Sciatic nerve (tissue), 2 donors: ENCODE measurements at regions not wholly inside any gene's neighbourhood (a gene's known extent, or its start where the extent isn't known, plus 50 kb on each side); places are given as distances from the start of the nearest gene placed in this dataset.

ENCODE experiments used
- ATAC-seq: fragments of 200-7000 bp; cut with Tn5 transposase; one replicate; pipeline ENCODE4 v1.9.1; 2020; ENCODE audit warnings: mild to moderate bottlenecking, moderate library complexity
- DNase-seq: peaks from one replicate; pipeline ENCODE4 v3.0.0-alpha.2; 2020; ENCODE audit warnings: low spot score
- intact Hi-C: fragments of 100-400 bp; cut with DNase I; formaldehyde crosslinking; loops from one replicate; pipeline ENCODE4 v1.14.2; 2022
- donor health status: DM: no; HTN: no; CAD: no.
- donor health status: DM: no; HTN: no; CAD: no.

- DNase-seq (no peak), ATAC-seq (no peak)
- intact Hi-C loops: no loop called here
Observed at GRCh38 chr11:15805726-15806125, 550.6 kb downstream of the SOX6 start.

DNA sequence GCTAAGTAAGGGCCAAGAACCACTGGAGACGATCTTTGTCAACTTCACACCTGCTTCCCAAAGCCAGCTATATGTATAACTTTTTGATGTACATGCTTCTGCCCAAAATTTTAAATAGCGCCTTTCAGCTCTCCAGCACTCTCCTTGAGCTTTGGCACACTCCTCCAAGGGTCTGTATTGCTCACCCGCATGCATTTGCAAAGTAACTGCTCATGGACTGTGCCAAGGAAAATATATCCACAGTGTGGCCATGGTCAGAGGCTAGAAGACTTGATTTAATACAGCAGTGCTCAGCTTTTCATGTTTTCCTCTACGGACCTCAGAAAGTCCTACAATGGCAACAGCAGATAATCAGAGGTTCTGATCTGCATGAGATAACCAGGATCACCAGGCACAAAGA lies 550.1 kb downstream of the SOX6 start:
- no peak for DNase-seq
- ATAC-seq: no peak
- intact Hi-C loops: no loop called here

DNA sequence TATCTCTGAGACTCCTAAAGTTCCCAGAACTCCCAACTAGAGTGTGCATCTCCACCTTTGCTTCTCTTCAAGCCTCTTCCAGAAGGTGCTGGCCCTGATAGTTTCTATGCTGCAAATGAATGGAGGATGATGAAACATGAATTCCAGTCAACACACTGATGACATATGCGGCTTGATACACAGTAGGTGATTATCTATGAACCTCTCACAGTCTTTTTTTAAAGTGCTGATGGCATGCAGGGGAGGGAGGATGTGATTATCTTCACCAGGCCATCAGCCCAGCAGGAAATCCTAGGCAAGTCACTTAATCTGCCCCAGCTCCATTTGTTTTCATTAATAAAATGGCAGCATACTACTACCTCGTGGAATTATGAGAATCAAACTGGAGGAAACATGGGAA lies 548.5 kb downstream of the SOX6 start:
- DNase-seq (no peak), ATAC-seq (no peak)
- intact Hi-C loops: no loop called here

GRCh38 chr11:15810082-15810481 lies 546.3 kb downstream of the SOX6 start:
- ATAC-seq: no peak
- no peak for DNase-seq
- intact Hi-C loops: no loop called here

DNA sequence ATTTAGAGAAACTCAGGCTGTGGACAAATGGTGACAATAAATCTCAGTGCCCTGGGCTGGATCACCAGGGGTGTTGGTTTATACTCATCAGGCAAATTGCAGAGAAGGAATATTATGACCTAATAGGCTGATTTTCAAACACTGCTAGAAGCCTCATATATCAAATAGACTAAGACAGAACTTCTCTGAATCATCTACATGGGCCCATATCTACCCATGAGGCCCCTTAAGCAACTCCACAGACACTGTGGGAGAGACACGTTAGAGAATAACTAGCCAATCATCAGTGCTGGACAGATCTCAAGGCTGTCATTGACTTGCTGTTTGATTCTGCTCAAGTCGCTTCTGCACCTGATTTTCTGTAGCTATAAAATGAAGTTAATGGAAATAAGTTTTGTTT lies 545.8 kb downstream of the SOX6 start:
- no peak for DNase-seq
- ATAC-seq: no peak
- intact Hi-C loops: no loop called here

GRCh38 chr11:15815246-15816195 lies 540.8 kb downstream of the SOX6 start:
- ATAC-seq (peak; percentile 71), DNase-seq (no peak)
- intact Hi-C loops: no loop called here

- ATAC-seq: peak; percentile 88
- intact Hi-C loops: no loop called here
- no peak for DNase-seq
Observed at GRCh38 chr11:15816260-15816871, 540.0 kb downstream of the SOX6 start.

GRCh38 chr11:15817001-15817400 lies 539.3 kb downstream of the SOX6 start:
- intact Hi-C loops: no loop called here
- ATAC-seq (peak; percentile 7), DNase-seq (no peak)

- DNase-seq (no peak), ATAC-seq (no peak)
- intact Hi-C loops: no loop called here
Observed at GRCh38 chr11:15818132-15818842, 538.1 kb downstream of the SOX6 start.

DNA sequence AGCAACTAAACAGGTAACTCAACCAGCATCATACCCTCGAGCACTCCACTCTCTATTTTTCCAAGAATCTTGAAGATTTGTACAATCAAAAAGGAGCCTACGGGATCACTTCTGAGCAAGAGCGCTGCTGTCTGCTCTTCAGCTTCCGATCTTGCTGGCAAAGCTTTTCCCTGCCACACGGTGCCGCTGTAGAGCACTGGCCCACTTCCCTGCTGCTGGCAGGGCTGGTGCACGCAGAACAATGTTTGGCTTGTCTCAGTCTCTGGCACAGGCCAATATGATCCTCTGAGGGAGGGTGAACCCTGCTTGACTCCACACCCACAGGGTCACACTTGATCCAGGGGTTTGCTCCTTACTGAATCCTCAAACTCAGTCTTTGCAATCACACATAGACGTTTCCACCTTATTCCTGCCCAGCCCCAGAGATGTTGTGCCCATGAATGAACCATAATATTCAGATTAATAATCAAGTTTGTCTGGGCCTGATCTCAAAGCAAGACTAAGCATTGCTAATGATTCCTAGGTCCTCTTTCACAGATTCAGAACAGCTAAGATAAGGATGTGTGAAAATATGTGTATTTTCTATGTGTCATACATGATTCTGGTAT lies 536.6 kb downstream of the SOX6 start:
- ATAC-seq (peak; percentile 82), DNase-seq (peak; percentile 84)
- intact Hi-C loops: loop anchor here (10.0 kb wide), 2 partner anchors 785 to 1785 kb away; no protein-coding TSS in a partner anchor

- no peak for DNase-seq
- no peak for ATAC-seq
- intact Hi-C loops: loop anchor here (10.0 kb wide), 2 partner anchors 783 to 1783 kb away; no protein-coding TSS in a partner anchor
Observed at GRCh38 chr11:15821451-15821850, 534.9 kb downstream of the SOX6 start.

DNA sequence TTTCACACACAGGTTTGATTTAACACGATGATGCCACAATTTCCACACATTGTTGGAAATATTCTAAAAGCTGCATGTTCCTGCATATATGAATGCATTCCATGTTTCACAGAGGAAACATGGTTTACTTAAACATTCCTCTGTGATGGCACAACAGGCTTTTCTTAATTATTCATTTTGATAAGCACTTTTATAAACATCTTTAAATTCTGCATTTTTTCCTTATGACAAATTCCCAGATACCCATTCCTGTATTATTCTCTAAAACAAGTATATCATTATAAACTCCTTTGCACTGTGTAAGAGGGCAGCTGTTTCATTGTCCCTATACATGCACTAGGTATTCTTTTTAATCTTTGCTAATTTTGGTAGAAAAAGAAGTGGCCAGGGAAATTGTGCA lies 532.3 kb downstream of the SOX6 start:
- intact Hi-C loops: loop anchor here (10.0 kb wide), 2 partner anchors 781 to 1781 kb away; no protein-coding TSS in a partner anchor
- DNase-seq: no peak
- no peak for ATAC-seq

DNA sequence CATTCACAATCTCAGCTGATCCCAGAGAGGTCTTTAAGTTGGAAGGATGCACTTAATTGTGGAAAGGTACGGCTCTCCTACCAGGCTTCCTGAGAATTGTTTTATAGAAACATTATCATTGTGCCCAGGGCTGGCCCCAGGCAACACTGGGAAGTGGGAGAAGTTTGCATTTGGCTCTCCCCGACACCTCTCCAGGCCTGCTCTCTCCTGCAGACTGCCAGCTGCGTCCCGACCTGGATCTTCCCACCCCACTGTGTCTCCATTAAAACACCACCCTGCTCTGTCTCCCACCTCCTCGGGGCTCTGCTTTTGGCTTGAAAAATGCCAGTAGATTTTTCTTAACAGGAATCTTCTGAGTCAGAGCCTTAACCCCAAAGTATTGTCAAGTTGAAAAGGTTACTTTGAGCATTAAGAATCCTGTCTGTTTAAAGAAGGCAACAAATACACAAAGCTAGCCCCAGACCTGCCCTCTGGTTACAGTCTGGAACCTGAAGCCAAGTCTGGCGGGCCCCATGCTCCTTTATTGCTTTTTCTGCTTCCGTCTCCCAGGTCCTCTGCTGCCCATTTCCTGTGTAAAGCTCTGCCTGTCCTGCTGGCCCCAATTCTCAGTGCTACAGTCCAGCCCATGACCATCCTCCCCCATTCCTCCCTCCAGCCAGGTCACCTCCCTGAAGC lies 530.2 kb downstream of the SOX6 start:
- DNase-seq (no peak), ATAC-seq (no peak)
- intact Hi-C loops: loop anchor here (10.0 kb wide), 2 partner anchors 779 to 1779 kb away; no protein-coding TSS in a partner anchor

- DNase-seq: no peak
- ATAC-seq: peak; percentile 40
- intact Hi-C loops: loop anchor here (10.0 kb wide), 2 partner anchors 778 to 1778 kb away; no protein-coding TSS in a partner anchor
Observed at GRCh38 chr11:15826826-15827225, 529.5 kb downstream of the SOX6 start.

- intact Hi-C loops: loop anchor here (10.0 kb wide), 2 partner anchors 776 to 1776 kb away; no protein-coding TSS in a partner anchor
- ATAC-seq: peak; percentile 60
- no peak for DNase-seq
Observed at GRCh38 chr11:15828215-15828853, 528.0 kb downstream of the SOX6 start.

GRCh38 chr11:15829312-15829711 lies 527.0 kb downstream of the SOX6 start:
- intact Hi-C loops: loop anchor here (10.0 kb wide), 2 partner anchors 775 to 1775 kb away; no protein-coding TSS in a partner anchor
- DNase-seq (no peak), ATAC-seq (no peak)

GRCh38 chr11:15830741-15831428 lies 525.5 kb downstream of the SOX6 start:
- DNase-seq (no peak), ATAC-seq (no peak)
- intact Hi-C loops: no loop called here
